Neural progenitor cell (in vitro differentiated cells): ENCODE measurements at regions not wholly inside any gene's neighbourhood (a gene's known extent, or its start where the extent isn't known, plus 50 kb on each side); places are given as distances from the start of the nearest gene placed in this dataset.
A peak's percentile ranks its signal among the peaks of the same experiment; 100 is the strongest.

Source experiments
- DNase-seq: peaks from one replicate; pipeline ENCODE4 v3.0.0-alpha.2; 2016; ENCODE audit warnings: low spot score
- H2AFZ ChIP-seq: fragments of 200-600 bp; sonication (generic); replicated peaks from 2 replicates; pipeline ENCODE4 v1.6.1; 2016; ENCODE audit warnings: antibody characterized with exemption
- H3F3A ChIP-seq: fragments of 200-600 bp; sonication (generic); 2 replicates; pipeline ENCODE4 v1.6.1; 2016; ENCODE audit warnings: antibody characterized with exemption, low read depth
- H3K27ac ChIP-seq: fragments of 200-600 bp; sonication (generic); 2 replicates; pipeline ENCODE4 v1.5.1; 2016; ENCODE audit warnings: mild to moderate bottlenecking
- H3K27me3 ChIP-seq: fragments of 200-600 bp; sonication (generic); 2 replicates; pipeline ENCODE4 v1.6.1; 2016; ENCODE audit warnings: mild to moderate bottlenecking, moderate library complexity
- H3K36me3 ChIP-seq: fragments of 200-600 bp; sonication (generic); 2 replicates; pipeline ENCODE4 v1.5.1; 2016
- H3K4me1 ChIP-seq: fragments of 200-600 bp; sonication (generic); 2 replicates; pipeline ENCODE4 v1.6.1; 2016; ENCODE audit warnings: mixed run types
- H3K4me2 ChIP-seq: fragments of 200-600 bp; sonication (generic); 2 replicates; pipeline ENCODE4 v1.6.1; 2016
- H3K4me3 ChIP-seq: fragments of 200-600 bp; sonication (generic); 2 replicates; pipeline ENCODE4 v1.5.1; 2016
- H3K79me2 ChIP-seq: fragments of 200-600 bp; sonication (generic); 2 replicates; pipeline ENCODE4 v1.6.1; 2016; ENCODE audit warnings: low read depth
- H3K9ac ChIP-seq: fragments of 200-600 bp; sonication (generic); 2 replicates; pipeline ENCODE4 v1.6.1; 2016
- H3K9me3 ChIP-seq: fragments of 200-600 bp; sonication (generic); 2 replicates; pipeline ENCODE4 v1.5.1; 2016; ENCODE audit warnings: low read depth
- H4K20me1 ChIP-seq: fragments of 200-600 bp; sonication (generic); 2 replicates; pipeline ENCODE4 v1.6.1; 2016; ENCODE audit warnings: low read depth
- H3K27ac Mint-ChIP-seq: 3 replicates; pipeline ENCODE4 v1.8.0; 2021; ENCODE audit warnings: mixed read lengths
- H3K27me3 Mint-ChIP-seq: 2 replicates; pipeline ENCODE4 v1.8.0; 2022; ENCODE audit warnings: low read depth, mild to moderate bottlenecking, inconsistent platforms, moderate library complexity, mixed read lengths; ENCODE audit not compliant: insufficient read depth
- H3K36me3 Mint-ChIP-seq: 3 replicates; pipeline ENCODE4 v1.8.0; 2021; ENCODE audit warnings: mixed read lengths
- H3K4me1 Mint-ChIP-seq: 3 replicates; pipeline ENCODE4 v1.8.0; 2021; ENCODE audit warnings: mixed read lengths
- H3K4me3 Mint-ChIP-seq: 3 replicates; pipeline ENCODE4 v1.8.0; 2021; ENCODE audit warnings: mild to moderate bottlenecking, moderate library complexity, mixed read lengths
- H3K9me3 Mint-ChIP-seq: 3 replicates; pipeline ENCODE4 v1.8.0; 2020; ENCODE audit warnings: mixed read lengths
- CTCF ChIP-seq: fragments of 200-600 bp; sonication (generic); IDR thresholded peaks from 2 replicates; pipeline ENCODE4 v1.5.1; 2017; ENCODE audit warnings: antibody characterized with exemption, mild to moderate bottlenecking
- EZH2 ChIP-seq: fragments of 200-600 bp; sonication (generic); IDR thresholded peaks from 2 replicates; pipeline ENCODE4 v1.6.1; 2017; ENCODE audit warnings: antibody characterized with exemption, mild to moderate bottlenecking, moderate library complexity
- EZH2phosphoT487 ChIP-seq: fragments of 200-600 bp; sonication (generic); IDR thresholded peaks from 2 replicates; pipeline ENCODE4 v1.6.1; 2017; ENCODE audit warnings: antibody characterized with exemption

GRCh38 chr13:105410602-105411001 lies 1124.9 kb downstream of the EFNB2 start:
- Mint-ChIP-seq H3K9me3 (peaks cover 8% of the 10 kb centered on the region), H3K27me3 (no peaks in the 10 kb centered on the region), H3K4me1 (peaks cover 7% of the 10 kb centered on the region), H3K36me3 (no peaks in the 10 kb centered on the region), H3K27ac (no peak overlapping the region), H3K4me3 (no peak overlapping the region)
- H3F3A ChIP-seq = no peaks in the 10 kb centered on the region
- H4K20me1 ChIP-seq = no peaks in the 10 kb centered on the region
- H3K79me2 ChIP-seq = no peaks in the 10 kb centered on the region
- H3K4me3 ChIP-seq = no peak overlapping the region
- no peak overlapping the region for H3K4me2 ChIP-seq
- H3K4me1 ChIP-seq = no peaks in the 10 kb centered on the region
- no peaks in the 10 kb centered on the region for H3K9me3 ChIP-seq
- no peak for TF ChIP-seq EZH2phosphoT487
- TF ChIP-seq CTCF = peak; percentile 85
- no peak for TF ChIP-seq EZH2
- no peaks in the 10 kb centered on the region for H3K36me3 ChIP-seq
- H3K27me3 ChIP-seq = no peaks in the 10 kb centered on the region
- no peak overlapping the region for H2AFZ ChIP-seq
- DNase-seq = peak; percentile 77
- no peak overlapping the region for H3K9ac ChIP-seq
- no peak overlapping the region for H3K27ac ChIP-seq

GRCh38 chr13:105406551-105406950 lies 1128.9 kb downstream of the EFNB2 start:
- H3K27ac Mint-ChIP-seq = no peak overlapping the region
- no peaks in the 10 kb centered on the region for H3K36me3 ChIP-seq
- H3K4me3 Mint-ChIP-seq = no peak overlapping the region
- H3K27ac ChIP-seq = no peak overlapping the region
- H4K20me1 ChIP-seq = no peaks in the 10 kb centered on the region
- no peaks in the 10 kb centered on the region for H3F3A ChIP-seq
- peaks cover 8% of the 10 kb centered on the region for H3K9me3 Mint-ChIP-seq
- H3K4me1 Mint-ChIP-seq = peaks cover 7% of the 10 kb centered on the region
- no peaks in the 10 kb centered on the region for H3K27me3 ChIP-seq
- no peaks in the 10 kb centered on the region for H3K27me3 Mint-ChIP-seq
- H3K4me2 ChIP-seq = no peak overlapping the region
- no peak overlapping the region for H2AFZ ChIP-seq
- TF ChIP-seq EZH2phosphoT487 (no peak), CTCF (no peak), EZH2 (no peak)
- no peak for DNase-seq
- H3K4me1 ChIP-seq = no peaks in the 10 kb centered on the region
- H3K9me3 ChIP-seq = no peaks in the 10 kb centered on the region
- H3K4me3 ChIP-seq = no peak overlapping the region
- no peaks in the 10 kb centered on the region for H3K79me2 ChIP-seq
- no peaks in the 10 kb centered on the region for H3K36me3 Mint-ChIP-seq
- H3K9ac ChIP-seq = no peak overlapping the region

GRCh38 chr13:105403086-105403485 lies 1132.4 kb downstream of the EFNB2 start:
- no peaks in the 10 kb centered on the region for H3F3A ChIP-seq
- TF ChIP-seq CTCF (no peak), EZH2 (no peak), EZH2phosphoT487 (no peak)
- no peak overlapping the region for H3K4me2 ChIP-seq
- no peak overlapping the region for H3K27ac Mint-ChIP-seq
- peaks cover 8% of the 10 kb centered on the region for H3K9me3 Mint-ChIP-seq
- H3K27me3 Mint-ChIP-seq = peaks cover 3% of the 10 kb centered on the region
- H3K27ac ChIP-seq = no peak overlapping the region
- H3K4me3 ChIP-seq = no peak overlapping the region
- H4K20me1 ChIP-seq = no peaks in the 10 kb centered on the region
- H3K4me3 Mint-ChIP-seq = no peak overlapping the region
- H3K27me3 ChIP-seq = no peaks in the 10 kb centered on the region
- H3K36me3 ChIP-seq = no peaks in the 10 kb centered on the region
- no peaks in the 10 kb centered on the region for H3K9me3 ChIP-seq
- no peaks in the 10 kb centered on the region for H3K4me1 ChIP-seq
- no peaks in the 10 kb centered on the region for H3K79me2 ChIP-seq
- peaks cover 2% of the 10 kb centered on the region for H3K36me3 Mint-ChIP-seq
- no peak overlapping the region for H2AFZ ChIP-seq
- H3K9ac ChIP-seq = no peak overlapping the region
- H3K4me1 Mint-ChIP-seq = peaks cover 7% of the 10 kb centered on the region
- DNase-seq = no peak
